Skeletal muscle tissue (tissue), 3 donors: ENCODE measurements at regions not wholly inside any gene's neighbourhood (a gene's known extent, or its start where the extent isn't known, plus 50 kb on each side); places are given as distances from the start of the nearest gene placed in this dataset.

Source experiments
- H3K27ac ChIP-seq: one replicate; pipeline ENCODE4 v1.7.0; 2013; ENCODE audit warnings: mild to moderate bottlenecking, low read depth, low read length, inconsistent platforms
- H3K27me3 ChIP-seq, 3 donors: one replicate each; pipeline ENCODE4 v1.7.0; 2013; ENCODE audit warnings: low read length in 3 of 3; ENCODE audit not compliant: control insufficient read depth in 3 of 3, insufficient read depth in 3 of 3
- H3K36me3 ChIP-seq, 3 donors: one replicate each; pipeline ENCODE4 v1.7.0; 2013; ENCODE audit warnings: low read length in 3 of 3; ENCODE audit not compliant: control insufficient read depth in 3 of 3, insufficient read depth in 3 of 3
- H3K4me1 ChIP-seq, 3 donors: one replicate each; pipeline ENCODE4 v1.7.0; 2013; ENCODE audit warnings: low read length in 3 of 3, mild to moderate bottlenecking in 3 of 3; ENCODE audit not compliant: control insufficient read depth in 3 of 3, insufficient read depth in 3 of 3
- H3K4me3 ChIP-seq, 3 donors: one replicate each; pipeline ENCODE4 v1.7.0; 2013; ENCODE audit warnings: low read length in 3 of 3
- H3K9ac ChIP-seq, 3 donors: one replicate each; pipeline ENCODE4 v1.7.0; 2013; ENCODE audit warnings: low read length in 3 of 3, mild to moderate bottlenecking in 3 of 3, moderate library complexity in 2 of 3, low read depth in 1 of 3
- H3K9me3 ChIP-seq, 3 donors: one replicate each; pipeline ENCODE4 v1.7.0; 2013; ENCODE audit warnings: low read length in 3 of 3; ENCODE audit not compliant: control insufficient read depth in 3 of 3
- donor health status: Osteomylitis.

- Histone ChIP-seq H3K36me3 (no peaks in the 10 kb centered on the region), H3K4me1 (peaks cover 0 to 7% (median 4%) of the 10 kb centered on the region in 3 donors), H3K4me3 (no peak overlapping the region), H3K9me3 (no peaks in the 10 kb centered on the region), H3K27ac (peak overlapping the region; percentile 12), H3K9ac (no peak overlapping the region), H3K27me3 (no peaks in the 10 kb centered on the region)
Measured at GRCh38 chrX:138939038-138939437, 227.5 kb upstream of the FGF13 start.

DNA sequence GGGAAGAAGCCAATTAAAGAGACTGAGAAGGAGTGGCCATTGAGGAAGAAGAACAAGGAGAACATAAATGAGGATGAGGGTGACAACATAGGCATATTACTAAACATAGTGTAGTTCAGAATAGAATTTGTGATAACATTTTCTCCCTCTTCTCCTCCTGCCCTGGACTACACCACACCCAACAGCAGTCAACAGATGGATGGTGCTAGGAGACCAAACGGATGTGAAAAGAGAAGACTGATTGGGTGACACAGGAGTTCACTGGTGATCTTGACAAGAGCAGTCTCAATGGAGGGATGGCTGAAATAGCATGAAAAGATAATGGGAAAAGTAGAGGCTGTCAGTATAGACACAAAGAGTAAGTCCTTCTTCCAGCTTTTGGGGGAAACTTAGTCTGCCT lies 226.5 kb upstream of the FGF13 start:
- Histone ChIP-seq H3K9me3 (no peaks in the 10 kb centered on the region), H3K9ac (no peak overlapping the region), H3K27me3 (no peaks in the 10 kb centered on the region), H3K36me3 (no peaks in the 10 kb centered on the region), H3K27ac (no peak overlapping the region), H3K4me1 (peaks cover 0 to 7% (median 4%) of the 10 kb centered on the region in 3 donors), H3K4me3 (no peak overlapping the region)

GRCh38 chrX:138931212-138931611 lies 219.7 kb upstream of the FGF13 start:
- H3K9me3 ChIP-seq, result no peaks in the 10 kb centered on the region
- H3K27me3 ChIP-seq, result no peaks in the 10 kb centered on the region
- H3K36me3 ChIP-seq, result no peaks in the 10 kb centered on the region
- H3K4me1 ChIP-seq, result peaks cover 0 to 3% (median 0%) of the 10 kb centered on the region in 3 donors
- H3K4me3 ChIP-seq, result no peak overlapping the region
- no peak overlapping the region for H3K9ac ChIP-seq
- H3K27ac ChIP-seq, result no peak overlapping the region

- H3K4me3 ChIP-seq, result no peak overlapping the region
- no peak overlapping the region for H3K27ac ChIP-seq
- no peak overlapping the region for H3K9ac ChIP-seq
Measured at GRCh38 chrX:138930583-138930945, 219.0 kb upstream of the FGF13 start.

GRCh38 chrX:138929926-138930582 lies 218.5 kb upstream of the FGF13 start:
- H3K4me1 ChIP-seq, result peaks cover 0 to 5% (median 3%) of the 10 kb centered on the region in 3 donors
- H3K36me3 ChIP-seq, result no peaks in the 10 kb centered on the region
- no peaks in the 10 kb centered on the region for H3K27me3 ChIP-seq
- H3K9ac ChIP-seq, result no peak overlapping the region
- H3K9me3 ChIP-seq, result no peaks in the 10 kb centered on the region
- no peak overlapping the region for H3K27ac ChIP-seq
- no peak overlapping the region for H3K4me3 ChIP-seq

More at GRCh38 chrX:138930583-138930945, 219.0 kb upstream of the FGF13 start:
- Histone ChIP-seq H3K36me3 (no peaks in the 10 kb centered on the region), H3K4me1 (peaks cover 0 to 3% (median 2%) of the 10 kb centered on the region in 3 donors), H3K9me3 (no peaks in the 10 kb centered on the region), H3K27me3 (no peaks in the 10 kb centered on the region)

DNA sequence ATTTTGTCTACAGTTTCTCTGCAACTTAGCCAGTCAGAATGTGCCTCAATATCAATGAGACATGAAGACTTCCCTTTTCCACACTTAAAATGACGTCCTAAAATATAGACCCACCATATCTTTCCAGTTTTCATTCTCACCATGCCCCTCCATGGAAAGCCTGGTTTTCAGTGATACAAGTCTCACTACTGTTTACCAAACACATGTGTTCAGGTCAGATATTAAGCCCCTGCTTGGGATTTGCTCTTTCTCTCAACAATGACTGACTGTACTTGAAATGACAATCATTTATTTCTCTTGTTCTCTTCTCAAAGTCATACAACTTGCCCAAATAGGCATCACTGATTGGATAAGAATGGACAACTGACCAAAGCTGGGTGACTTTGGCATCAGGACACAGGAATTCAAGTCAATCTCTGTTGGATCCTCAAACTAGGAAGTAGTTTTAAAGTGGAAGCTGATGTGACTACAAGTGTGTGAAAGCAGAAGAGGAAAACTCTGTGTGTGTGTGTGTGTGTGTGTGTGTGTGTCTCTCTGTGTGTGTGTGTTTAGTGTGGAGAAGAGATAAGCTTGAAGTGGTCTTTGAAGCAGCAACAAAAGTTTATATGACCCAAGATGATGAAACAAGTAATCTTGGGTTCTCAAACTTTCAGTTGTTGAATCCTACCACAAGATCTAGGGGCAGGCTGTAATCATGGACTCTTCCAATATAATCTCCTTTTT lies 217.4 kb upstream of the FGF13 start:
- Histone ChIP-seq H3K4me3 (no peak overlapping the region), H3K36me3 (no peaks in the 10 kb centered on the region)

GRCh38 chrX:138925330-138925729 lies 213.8 kb upstream of the FGF13 start:
- Histone ChIP-seq H3K4me3 (peak overlapping the region in 1 of 3 donors; percentile 6), H3K27me3 (no peaks in the 10 kb centered on the region), H3K9me3 (no peaks in the 10 kb centered on the region), H3K4me1 (peaks cover 0 to 4% (median 3%) of the 10 kb centered on the region in 3 donors), H3K9ac (no peak overlapping the region), H3K27ac (peak overlapping the region; percentile 38), H3K36me3 (no peaks in the 10 kb centered on the region)

More for the DNA sequence above, 217.4 kb upstream of the FGF13 start:
- H3K4me1 ChIP-seq, result peaks cover 0 to 7% (median 3%) of the 10 kb centered on the region in 3 donors
- H3K27ac ChIP-seq, result no peak overlapping the region
- no peaks in the 10 kb centered on the region for H3K9me3 ChIP-seq
- no peak overlapping the region for H3K9ac ChIP-seq
- H3K27me3 ChIP-seq, result no peaks in the 10 kb centered on the region

GRCh38 chrX:138923805-138924204 lies 212.3 kb upstream of the FGF13 start:
- Histone ChIP-seq H3K36me3 (no peaks in the 10 kb centered on the region), H3K27ac (no peak overlapping the region), H3K27me3 (no peaks in the 10 kb centered on the region), H3K9me3 (no peaks in the 10 kb centered on the region), H3K9ac (no peak overlapping the region), H3K4me1 (peaks cover 0 to 4% (median 3%) of the 10 kb centered on the region in 3 donors), H3K4me3 (no peak overlapping the region)

DNA sequence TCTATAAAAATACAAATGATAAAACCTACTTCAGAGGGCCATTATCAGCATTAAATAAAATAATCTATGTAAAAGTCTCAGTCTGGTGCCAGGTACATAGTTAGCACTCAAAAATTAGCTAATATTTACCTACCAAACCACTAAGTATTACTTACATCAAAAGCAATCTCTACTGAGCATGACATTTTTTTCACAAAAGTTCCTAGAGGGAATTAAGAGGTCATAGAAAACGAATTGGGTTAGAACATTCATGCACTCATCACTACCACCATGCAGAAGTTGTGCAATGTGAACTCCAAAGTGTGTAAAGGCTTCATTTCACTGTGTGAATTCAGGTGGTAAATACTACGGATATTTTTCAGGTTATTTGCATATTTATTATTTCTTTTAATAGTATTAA lies 209.5 kb upstream of the FGF13 start:
- Histone ChIP-seq H3K9ac (no peak overlapping the region), H3K36me3 (no peaks in the 10 kb centered on the region), H3K27me3 (no peaks in the 10 kb centered on the region), H3K4me3 (no peak overlapping the region), H3K27ac (no peak overlapping the region), H3K4me1 (peaks cover 0 to 4% (median 3%) of the 10 kb centered on the region in 3 donors), H3K9me3 (no peaks in the 10 kb centered on the region)

GRCh38 chrX:138917781-138918180 lies 206.3 kb upstream of the FGF13 start:
- Histone ChIP-seq H3K27ac (no peak overlapping the region), H3K36me3 (no peaks in the 10 kb centered on the region), H3K9ac (no peak overlapping the region), H3K4me1 (no peaks in the 10 kb centered on the region), H3K27me3 (no peaks in the 10 kb centered on the region), H3K4me3 (no peak overlapping the region), H3K9me3 (no peaks in the 10 kb centered on the region)
